ENCODE measurements at regions not wholly inside any gene's neighbourhood (a gene's known extent, or its start where the extent isn't known, plus 50 kb on each side); places are given as distances from the start of the nearest gene placed in this dataset.

DNA sequence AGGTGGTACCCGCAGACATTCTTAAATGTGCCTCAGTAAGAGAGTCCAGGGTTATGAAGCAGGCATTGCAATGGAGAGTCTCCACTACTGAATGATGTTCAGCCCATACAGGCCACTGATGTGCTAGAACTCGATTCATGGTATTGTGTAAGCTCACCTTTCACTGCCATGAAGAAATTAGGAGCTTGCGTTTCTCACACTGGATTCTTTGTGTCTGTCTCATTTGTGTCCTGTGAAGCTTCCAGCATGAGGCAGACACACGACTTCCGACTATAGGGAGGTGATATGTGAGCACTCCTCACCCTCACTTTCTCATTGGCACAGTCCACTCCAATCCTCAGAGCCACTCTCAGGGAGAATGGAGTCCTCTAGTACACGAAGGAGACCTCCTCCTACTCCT is 677.4 kb upstream of the RAB6C start:
- TF ChIP-seq CTCF (IDR thresholded peaks at IDR 0.05; ENCODE audit: insufficient read depth, low read length): no peak
- no peak for TF ChIP-seq REST (IDR thresholded peaks at IDR 0.05; ENCODE audit: insufficient replicate concordance, low read depth)
- TF ChIP-seq POLR2AphosphoS5 (IDR thresholded peaks at IDR 0.05; ENCODE audit: low read depth): no peak
- TF ChIP-seq GABPA (IDR thresholded peaks at IDR 0.05; ENCODE audit: low read depth): no peak

Measured in HL-60 (cell line).